VCaP (cell line): ENCODE measurements at regions not wholly inside any gene's neighbourhood (a gene's known extent, or its start where the extent isn't known, plus 50 kb on each side); places are given as distances from the start of the nearest gene placed in this dataset.

Experiments
- H3K27ac ChIP-seq: fragments of 450-650 bp; 2 replicates; pipeline ENCODE4 v1.5.1; 2017
- TF ChIP-seq, protein P1 (sequence below): fragments of 450-650 bp; conservative IDR thresholded peaks from 2 replicates; pipeline ENCODE4 v1.5.1; 2017; ENCODE audit warnings: mild to moderate bottlenecking, moderate library complexity

DNA sequence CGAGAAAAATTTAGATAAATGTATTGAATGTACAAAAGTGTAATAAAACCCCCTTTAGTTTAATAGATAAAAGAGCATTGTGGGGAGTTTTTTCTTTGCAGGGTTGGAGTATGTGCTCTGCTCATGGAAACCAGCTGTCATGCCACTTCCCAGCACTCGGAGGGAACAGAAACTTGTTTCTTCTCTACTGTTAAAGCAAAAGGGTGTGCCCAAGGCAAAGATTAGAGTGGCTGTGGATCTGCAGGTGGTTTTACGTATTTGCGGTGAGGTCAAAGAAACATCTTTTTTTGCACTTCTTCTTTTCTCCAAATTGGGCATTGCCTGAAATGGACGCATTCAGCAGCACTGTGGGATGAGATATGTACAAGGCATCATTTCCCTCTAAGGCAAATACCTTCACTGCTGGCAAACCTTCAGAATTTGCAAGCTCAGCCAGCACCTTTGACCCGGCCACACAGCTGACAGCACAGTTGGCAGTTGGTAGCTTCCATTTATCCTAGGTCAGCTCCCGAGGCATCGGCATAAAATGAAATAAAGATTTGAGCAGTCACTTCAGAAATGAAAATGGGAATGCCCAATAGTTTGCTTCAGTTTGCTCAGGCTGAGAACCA is 178.4 kb upstream of the EYA4 start:
- TF ChIP-seq, protein P1, sequence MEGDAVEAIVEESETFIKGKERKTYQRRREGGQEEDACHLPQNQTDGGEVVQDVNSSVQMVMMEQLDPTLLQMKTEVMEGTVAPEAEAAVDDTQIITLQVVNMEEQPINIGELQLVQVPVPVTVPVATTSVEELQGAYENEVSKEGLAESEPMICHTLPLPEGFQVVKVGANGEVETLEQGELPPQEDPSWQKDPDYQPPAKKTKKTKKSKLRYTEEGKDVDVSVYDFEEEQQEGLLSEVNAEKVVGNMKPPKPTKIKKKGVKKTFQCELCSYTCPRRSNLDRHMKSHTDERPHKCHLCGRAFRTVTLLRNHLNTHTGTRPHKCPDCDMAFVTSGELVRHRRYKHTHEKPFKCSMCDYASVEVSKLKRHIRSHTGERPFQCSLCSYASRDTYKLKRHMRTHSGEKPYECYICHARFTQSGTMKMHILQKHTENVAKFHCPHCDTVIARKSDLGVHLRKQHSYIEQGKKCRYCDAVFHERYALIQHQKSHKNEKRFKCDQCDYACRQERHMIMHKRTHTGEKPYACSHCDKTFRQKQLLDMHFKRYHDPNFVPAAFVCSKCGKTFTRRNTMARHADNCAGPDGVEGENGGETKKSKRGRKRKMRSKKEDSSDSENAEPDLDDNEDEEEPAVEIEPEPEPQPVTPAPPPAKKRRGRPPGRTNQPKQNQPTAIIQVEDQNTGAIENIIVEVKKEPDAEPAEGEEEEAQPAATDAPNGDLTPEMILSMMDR, result no peak
- no peak overlapping the region for H3K27ac ChIP-seq

DNA sequence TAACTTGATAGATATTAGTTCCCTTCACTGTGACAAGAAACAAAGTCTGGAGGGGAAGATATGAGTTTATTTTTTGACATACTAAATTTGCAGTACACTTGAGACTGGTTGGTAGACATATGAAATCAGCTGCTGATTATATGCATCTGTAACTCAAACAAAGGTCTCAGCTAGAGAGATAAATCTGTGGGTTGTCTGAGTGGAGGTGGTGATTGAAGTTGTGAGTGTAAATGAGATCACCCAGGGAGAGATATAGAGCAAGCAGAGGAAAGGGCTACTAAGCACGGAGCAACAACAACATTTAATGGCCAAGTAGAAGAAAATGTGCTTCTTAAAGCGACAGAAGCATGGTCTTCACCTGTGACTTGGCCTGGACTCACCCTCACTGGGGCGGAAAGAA is 173.2 kb upstream of the EYA4 start:
- H3K27ac ChIP-seq, result no peak overlapping the region
- TF ChIP-seq, protein P1, result no peak

DNA sequence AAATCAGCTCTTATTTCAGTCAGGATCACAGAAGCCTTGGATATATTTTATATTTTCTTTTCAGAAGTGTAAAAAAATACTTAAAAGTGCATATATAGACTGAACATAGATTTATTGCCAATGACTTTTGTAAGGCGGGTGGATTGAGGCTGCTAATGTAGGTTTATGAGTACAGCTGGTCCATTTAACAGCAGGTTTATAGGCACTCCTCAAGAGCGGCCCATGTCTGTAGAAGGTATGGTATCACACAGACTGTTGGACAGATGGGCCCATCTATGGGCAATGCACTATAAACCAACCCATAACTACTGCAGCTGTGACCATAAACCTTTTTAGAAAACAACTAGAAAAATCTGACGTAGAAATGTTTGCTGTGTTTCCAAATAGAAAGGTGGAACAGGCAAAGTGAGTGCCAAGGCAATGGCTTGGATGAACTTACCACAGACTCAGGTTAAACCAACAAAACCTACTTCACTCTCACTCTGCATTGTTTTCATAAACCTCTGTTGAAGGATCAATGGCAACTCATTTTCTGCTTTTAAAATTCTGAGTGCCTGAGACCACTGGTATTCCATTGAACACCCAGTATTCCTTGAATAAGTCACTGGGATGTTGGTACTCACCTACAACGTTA is 170.6 kb upstream of the EYA4 start:
- TF ChIP-seq, protein P1, result no peak
- no peak overlapping the region; the same call in 1 of the 2 replicates for H3K27ac ChIP-seq

DNA sequence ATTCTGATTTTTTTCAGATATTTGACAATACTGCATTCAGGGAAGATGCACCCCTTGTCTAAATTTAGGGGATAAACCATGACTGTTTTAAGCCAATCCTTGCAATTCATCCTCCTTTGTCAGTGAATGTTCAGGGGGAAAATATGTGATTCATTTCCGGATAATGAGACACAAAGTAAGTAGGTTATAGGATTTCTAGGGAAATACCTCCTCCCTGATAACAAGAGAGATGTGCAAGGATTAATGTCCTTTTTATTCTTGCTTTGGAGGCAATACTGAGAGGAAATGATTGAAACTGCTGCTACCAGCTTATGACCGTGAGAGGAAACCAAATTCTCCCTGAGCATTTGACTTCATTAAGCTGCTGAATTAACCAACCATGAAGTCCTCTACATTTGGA is 161.3 kb upstream of the EYA4 start:
- H3K27ac ChIP-seq, result no peak overlapping the region
- TF ChIP-seq, protein P1, result no peak

DNA sequence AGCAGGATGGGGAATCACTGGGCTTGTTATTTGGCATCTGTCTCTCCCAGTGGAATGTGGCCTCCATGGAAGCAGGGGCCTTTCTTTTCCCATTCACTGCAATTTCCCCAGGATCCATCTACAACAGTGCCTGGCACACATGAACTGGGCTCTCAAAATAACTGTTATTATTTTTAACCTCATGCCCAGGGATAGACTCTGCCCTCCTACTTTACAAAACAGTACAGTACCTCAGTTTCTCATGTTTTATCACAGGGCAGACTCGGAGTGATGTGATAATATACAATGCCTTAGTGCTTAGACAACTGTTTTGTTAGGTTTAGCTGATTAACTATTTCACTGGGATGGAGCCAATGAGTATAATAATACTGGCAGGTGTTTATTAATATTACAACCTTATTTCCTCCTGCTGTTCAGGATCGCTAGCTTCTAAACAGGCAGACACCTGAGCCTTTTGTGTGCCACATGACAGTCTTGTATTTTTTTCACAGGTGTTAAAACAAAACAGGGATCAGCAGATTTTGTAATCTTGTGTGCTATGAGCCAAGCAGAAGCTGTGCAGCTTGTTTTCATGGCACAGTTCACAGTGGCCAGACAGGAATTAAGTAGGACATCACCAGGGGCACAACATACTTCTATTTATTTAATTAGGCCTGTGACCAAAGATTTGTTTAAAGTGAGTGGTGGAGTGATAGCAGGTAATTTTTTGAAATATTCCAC is 157.7 kb upstream of the EYA4 start:
- TF ChIP-seq, protein P1, result no peak
- H3K27ac ChIP-seq, result peak overlapping the region; percentile 34; the same call in 1 of the 2 replicates

DNA sequence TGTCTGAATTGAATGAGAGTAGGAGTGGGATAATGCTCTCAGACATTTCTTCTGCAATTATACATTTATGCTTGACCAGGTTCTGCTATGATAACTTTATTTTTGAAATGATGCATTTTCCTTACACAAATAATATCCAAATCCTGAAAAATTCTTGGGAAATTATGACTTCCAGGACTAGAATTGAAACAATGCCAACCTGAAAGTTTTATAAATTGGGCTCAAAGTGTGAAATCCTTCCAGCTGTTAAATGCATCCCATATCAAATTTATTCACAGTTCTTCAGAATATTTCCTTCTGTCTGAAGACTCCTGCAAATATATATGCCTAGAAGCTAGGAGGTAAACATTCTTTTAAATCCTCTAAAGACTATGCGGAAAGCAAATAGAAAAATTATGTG is 155.7 kb upstream of the EYA4 start:
- no peak overlapping the region for H3K27ac ChIP-seq
- TF ChIP-seq, protein P1, result no peak

DNA sequence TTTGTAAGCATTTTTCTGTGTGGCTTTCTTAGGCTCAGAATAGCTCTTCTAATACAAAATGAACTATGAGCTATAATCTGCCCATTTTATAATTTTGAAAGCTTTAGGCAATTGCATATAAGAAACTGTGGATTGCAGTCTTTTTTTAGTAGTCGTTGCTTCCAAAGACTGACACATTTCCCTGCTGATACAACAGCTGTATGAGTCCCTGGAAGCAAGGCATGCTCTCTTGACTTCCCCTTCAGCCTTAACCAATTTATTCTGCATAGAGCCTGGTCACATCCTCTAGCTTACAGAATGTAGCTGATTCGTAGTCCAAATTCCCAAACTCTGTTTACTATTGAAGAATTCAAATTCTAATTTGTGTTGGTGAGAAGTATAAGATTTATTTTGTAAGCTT is 155.3 kb upstream of the EYA4 start:
- no peak overlapping the region for H3K27ac ChIP-seq
- TF ChIP-seq, protein P1, result no peak
